HG03460 (cell line): ENCODE measurements at regions not wholly inside any gene's neighbourhood (a gene's known extent, or its start where the extent isn't known, plus 50 kb on each side); places are given as distances from the start of the nearest gene placed in this dataset.

Experiments used
- ATAC-seq: cut with Tn5 transposase; IDR thresholded peaks from one replicate; pipeline ENCODE4 v1.9.1; 2021; ENCODE audit not compliant: unreplicated experiment

DNA sequence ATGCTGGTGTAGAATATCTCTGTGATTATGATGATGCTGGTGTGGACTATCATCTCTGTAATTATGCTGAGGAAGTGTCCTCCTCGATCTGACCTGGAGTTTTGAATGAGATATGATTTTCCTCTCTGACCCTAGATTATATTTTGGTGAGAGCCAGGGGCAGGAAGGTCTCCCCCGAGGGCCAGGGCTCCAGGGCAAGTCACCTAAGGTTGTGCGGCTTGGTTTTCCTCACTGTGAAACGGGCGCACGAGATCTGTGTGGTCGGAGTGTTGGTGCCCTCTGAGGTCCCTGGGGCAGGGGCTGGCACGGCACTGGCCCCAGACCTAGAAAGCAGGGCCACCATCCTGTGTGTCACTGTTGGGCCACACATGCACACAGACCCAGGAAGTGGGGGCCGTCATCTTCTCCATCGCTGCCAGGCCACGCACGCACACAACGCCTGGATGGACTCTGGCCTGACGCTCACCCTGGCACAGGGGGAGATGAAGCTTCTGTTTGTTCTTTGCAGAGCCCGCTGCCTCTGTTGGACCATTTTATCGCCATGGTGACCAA, 67.7 kb upstream of the ZNF469 start:
- no peak for ATAC-seq

DNA sequence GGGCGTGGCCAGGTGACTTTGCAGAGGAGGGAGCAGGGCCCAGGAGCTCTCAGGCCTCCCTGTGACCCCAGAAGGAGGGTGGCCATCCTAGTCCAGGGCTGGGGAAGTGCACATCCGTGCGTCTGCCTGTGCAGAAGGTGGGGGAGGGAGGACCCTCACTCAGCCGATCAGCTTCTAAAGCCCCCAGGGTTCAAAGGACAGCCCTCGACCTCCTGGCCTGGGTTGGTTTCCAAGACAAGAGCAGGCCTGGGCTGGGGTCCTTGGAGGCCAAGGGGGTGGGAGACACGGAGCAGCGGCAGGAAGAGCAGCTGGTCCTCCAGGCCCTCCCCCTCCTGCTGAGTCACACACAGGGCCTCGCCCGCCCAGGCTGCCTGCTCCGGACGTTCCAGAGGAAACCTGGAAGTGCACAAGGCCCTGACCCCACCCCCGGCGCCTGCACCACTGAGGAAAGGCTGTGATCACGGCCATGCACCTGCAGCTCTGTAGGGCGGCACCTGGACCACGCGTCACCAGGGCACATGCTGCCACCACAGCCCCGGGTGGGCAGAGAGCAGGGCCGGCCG, 67.1 kb upstream of the ZNF469 start:
- no peak for ATAC-seq

GRCh38 chr16:88316151-88316550, 66.6 kb upstream of the ZNF469 start:
- ATAC-seq: no peak

DNA sequence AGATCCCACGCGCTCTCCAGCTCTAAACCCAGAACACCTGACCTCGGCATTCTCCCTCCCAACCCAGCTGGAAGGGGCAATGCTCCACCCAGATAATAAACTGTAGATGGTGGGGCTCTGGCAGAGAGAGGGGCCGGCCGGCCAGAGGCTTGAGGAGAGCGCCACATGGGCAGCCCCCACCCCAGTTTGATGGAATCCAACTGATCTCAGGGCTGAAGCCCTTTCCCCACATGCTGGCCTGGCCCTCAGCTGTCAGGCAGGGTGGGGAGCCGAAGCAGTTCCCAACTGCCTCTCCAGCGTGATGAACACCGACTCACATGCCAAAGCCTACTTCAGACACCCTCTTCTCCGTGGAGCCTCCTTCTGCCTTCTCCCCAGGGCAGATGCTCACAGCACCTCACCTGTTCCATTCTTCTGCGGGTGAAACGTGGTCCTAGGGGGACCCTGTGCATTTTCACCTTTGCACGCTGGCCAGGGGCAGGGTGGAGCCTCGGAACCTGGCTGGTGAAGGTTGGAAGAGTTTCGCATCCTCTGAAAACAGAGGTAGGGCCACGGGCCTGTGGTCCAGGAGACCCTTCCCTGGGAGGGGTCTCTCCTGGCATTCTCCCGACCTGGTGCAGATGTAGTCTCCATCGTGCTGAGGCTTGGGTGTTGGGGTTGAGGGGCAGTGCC, 65.7 kb upstream of the ZNF469 start:
- no peak for ATAC-seq

GRCh38 chr16:88317613-88317965, 65.2 kb upstream of the ZNF469 start:
- no peak for ATAC-seq

- no peak for ATAC-seq
Observed at GRCh38 chr16:88318051-88318450, 64.7 kb upstream of the ZNF469 start.

DNA sequence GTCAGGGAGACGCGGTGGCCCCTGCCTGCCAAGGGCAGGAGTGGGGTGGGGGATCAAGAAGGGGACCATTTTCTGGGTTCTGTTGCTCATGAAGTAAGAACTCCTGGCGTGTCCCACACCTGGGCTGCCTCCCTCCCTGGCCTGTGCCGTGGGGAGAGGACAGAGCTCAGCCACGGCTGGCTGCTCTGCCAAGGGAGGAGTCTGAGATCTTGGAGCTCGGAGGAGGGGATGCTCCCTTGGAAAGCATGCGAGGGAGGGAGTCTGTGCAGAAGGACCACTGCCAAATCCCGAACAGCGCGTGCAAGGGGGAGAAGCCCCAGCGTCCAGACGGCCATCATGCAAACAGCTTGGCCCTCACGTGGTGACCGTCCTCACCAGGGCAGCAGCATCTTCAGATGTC, 64.2 kb upstream of the ZNF469 start:
- ATAC-seq: no peak

DNA sequence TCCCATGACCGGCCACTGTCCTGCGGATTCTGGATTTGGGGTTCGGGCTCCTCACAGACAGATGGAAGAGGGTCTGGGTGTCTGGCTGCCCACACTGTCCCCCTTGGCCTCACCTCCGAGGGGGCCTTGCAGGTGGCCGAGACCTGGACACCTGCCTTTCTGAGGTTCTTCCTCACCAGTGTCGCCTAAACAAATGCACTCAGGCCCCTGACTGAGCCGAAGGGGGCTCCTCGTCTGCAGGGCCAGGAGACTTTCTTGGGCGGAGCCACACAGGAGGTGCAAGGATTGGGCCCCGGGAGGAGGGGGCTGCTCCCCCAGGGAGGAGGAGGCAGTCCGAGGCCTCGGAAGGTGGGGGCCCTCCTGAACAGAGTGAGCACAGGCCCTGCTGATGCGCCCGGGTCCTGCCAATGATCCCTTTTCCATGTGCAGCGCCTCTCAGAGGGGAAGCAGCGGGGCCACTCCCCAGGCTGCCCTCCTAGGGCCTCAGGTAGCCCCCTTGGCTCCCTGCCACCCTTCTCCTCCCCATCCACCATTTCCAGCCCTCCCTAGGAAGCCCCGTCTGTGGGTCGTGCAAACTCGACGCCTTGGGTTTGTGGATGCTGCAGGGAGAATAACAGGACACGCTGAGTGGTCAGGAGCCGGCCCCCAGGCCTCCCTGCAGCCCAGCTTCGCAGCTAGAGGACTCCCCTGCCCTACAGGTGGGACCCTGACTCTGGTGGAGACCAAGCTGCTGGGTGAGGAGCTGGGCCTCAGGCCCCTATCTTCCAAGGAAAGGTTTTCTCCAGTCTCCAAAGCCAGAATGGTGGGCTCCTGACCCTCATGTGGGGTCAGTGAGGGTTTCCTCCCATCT, 63.4 kb upstream of the ZNF469 start:
- no peak for ATAC-seq

- no peak for ATAC-seq
Observed at GRCh38 chr16:88320947-88321634, 61.7 kb upstream of the ZNF469 start.

- no peak for ATAC-seq
Observed at GRCh38 chr16:88321635-88322499, 60.9 kb upstream of the ZNF469 start.

- ATAC-seq: no peak
Observed at GRCh38 chr16:88322500-88322970, 60.2 kb upstream of the ZNF469 start.

GRCh38 chr16:88323041-88323440, 59.7 kb upstream of the ZNF469 start:
- ATAC-seq: no peak

GRCh38 chr16:88323546-88324330, 59.0 kb upstream of the ZNF469 start:
- ATAC-seq: no peak

DNA sequence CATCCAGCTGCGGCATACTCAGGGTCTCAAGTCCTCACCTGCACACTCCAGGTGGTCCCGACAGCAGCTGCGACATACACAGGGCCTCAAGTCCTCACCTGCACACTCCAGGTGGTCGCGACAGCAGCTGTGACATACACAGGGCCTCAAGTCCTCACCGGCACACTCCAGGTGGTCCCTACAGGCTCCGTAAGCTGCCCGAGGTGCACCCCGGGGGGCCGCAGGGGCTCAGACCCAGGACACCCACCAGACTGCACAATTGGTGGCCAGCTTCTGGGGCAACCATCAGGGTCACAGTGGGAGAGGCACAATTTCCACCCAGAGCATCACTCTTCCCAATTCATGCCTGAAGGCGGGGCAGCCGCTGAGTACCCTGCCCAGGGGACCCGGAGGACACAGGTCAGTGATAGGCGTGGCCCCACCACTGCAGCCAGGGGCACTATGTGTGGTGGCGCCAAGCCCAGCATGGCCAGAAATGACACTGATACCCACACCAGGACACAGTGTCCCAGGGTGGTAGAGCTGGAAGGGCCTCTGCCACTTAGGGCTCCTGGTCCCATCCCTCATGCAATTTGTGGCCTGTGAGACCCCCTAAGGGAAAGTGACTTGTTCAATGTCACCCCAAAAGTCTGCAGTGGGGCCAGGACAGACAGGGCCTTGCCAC, 57.5 kb upstream of the ZNF469 start:
- no peak for ATAC-seq

DNA sequence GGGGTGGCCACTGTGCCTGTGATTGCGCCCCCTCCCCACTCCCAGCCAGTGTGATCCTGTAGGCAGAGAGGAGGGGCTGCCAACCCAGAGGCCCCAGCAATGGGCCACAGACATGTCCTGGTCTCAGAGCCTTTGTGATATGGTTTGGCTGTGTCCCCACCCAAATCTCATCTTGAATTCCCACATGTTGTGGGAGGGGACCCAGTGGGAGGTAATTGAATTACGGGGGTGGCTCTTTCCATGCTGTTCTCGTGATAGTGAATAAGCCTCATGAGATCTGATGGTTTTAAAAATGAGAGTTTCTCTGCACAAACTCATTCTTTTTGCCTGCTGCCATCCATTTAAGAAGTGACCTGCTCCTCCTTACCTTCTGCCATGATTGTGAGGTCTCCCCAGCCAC, 56.8 kb upstream of the ZNF469 start:
- no peak for ATAC-seq

GRCh38 chr16:88326611-88327485, 55.9 kb upstream of the ZNF469 start:
- ATAC-seq: no peak

DNA sequence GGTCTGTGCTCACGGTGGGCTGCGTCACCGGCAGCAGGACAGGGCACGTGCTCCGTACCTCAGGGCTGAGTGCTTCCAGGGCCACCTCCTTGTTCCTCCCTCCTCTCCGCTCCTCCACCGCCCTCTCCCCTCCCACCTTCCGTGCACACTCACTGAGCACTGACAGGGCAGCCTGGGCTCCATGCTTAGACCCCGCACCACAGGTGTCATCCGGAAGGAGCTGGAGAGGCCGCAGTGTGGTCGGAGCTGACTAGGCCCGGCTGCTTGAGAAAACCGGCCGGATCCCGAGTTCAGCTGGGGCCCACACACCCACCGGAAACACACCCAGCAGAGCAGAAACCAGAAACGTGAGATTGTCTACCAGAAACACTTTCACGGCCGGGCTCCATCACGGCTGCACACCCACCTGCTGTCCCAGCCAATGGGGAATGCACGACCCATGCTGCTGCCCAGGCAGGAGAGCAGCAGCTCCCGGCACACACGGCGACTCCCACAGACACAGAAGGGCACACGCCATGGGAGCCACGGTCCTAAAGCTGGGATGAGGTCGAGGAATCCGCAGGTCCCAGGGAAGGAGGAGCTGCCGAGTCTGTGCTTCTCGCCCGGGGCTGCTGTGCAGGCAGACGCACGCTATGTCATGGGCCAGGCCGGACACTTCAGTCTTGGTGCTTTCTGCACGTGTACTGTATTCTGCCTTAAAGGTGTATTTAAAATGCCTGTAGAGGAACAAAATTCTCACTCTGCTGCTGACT, 55.0 kb upstream of the ZNF469 start:
- no peak for ATAC-seq
